Endodermal cell (in vitro differentiated cells): ENCODE measurements at regions not wholly inside any gene's neighbourhood (a gene's known extent, or its start where the extent isn't known, plus 50 kb on each side); places are given as distances from the start of the nearest gene placed in this dataset.

Source experiments
- DNase-seq: peaks from one replicate; pipeline ENCODE4 v3.0.0-alpha.2; 2017
- H3K27ac ChIP-seq: 2 replicates; pipeline ENCODE4 v1.5.1; 2013; ENCODE audit warnings: mild to moderate bottlenecking, low read depth, low read length, moderate library complexity
- H3K27me3 ChIP-seq: 2 replicates; pipeline ENCODE4 v1.6.1; 2013; ENCODE audit warnings: mild to moderate bottlenecking, low read length, moderate library complexity; ENCODE audit not compliant: insufficient read depth, control insufficient read depth, poor library complexity, severe bottlenecking
- H3K36me3 ChIP-seq: 2 replicates; pipeline ENCODE4 v1.7.0; 2013; ENCODE audit warnings: mild to moderate bottlenecking, low read length, moderate library complexity; ENCODE audit not compliant: control insufficient read depth, insufficient read depth
- H3K4me1 ChIP-seq: one replicate; pipeline ENCODE4 v1.7.0; 2013; ENCODE audit warnings: low read length; ENCODE audit not compliant: control insufficient read depth, insufficient read depth
- H3K4me3 ChIP-seq: 2 replicates; pipeline ENCODE4 v1.5.1; 2013; ENCODE audit warnings: mild to moderate bottlenecking, low read length, moderate library complexity
- H3K9ac ChIP-seq: 2 replicates; pipeline ENCODE4 v1.6.1; 2013; ENCODE audit warnings: mild to moderate bottlenecking, low read length, moderate library complexity; ENCODE audit not compliant: poor library complexity, severe bottlenecking; ENCODE audit errors: extremely low read depth
- H3K9me3 ChIP-seq: 2 replicates; pipeline ENCODE4 v1.6.1; 2013; ENCODE audit warnings: mild to moderate bottlenecking, low read length, moderate library complexity; ENCODE audit not compliant: control insufficient read depth
- H3K27ac Mint-ChIP-seq: 2 replicates; pipeline ENCODE4 v1.8.0; 2020; ENCODE audit warnings: mixed read lengths
- H3K27me3 Mint-ChIP-seq: 2 replicates; pipeline ENCODE4 v1.8.0; 2021; ENCODE audit warnings: mild to moderate bottlenecking, mixed read lengths; ENCODE audit not compliant: insufficient read depth
- H3K36me3 Mint-ChIP-seq: 2 replicates; pipeline ENCODE4 v1.8.0; 2020; ENCODE audit warnings: low read depth, mixed read lengths
- H3K4me1 Mint-ChIP-seq: 2 replicates; pipeline ENCODE4 v1.8.0; 2020; ENCODE audit warnings: mixed read lengths
- H3K4me3 Mint-ChIP-seq: 2 replicates; pipeline ENCODE4 v1.8.0; 2020; ENCODE audit warnings: mild to moderate bottlenecking, moderate library complexity, mixed read lengths
- H3K9me3 Mint-ChIP-seq: 2 replicates; pipeline ENCODE4 v1.8.0; 2020; ENCODE audit warnings: mild to moderate bottlenecking, mixed read lengths
- WGBS, 2 experiments: methylation state at CpG; one replicate each; pipeline versions ENCODE4 v1.1.5 to v1.1.7; 2013; ENCODE audit warnings: missing lambda C conversion rate in 2 of 2, mixed read lengths in 1 of 2; ENCODE audit not compliant: insufficient coverage in 1 of 2, insufficient read length in 1 of 2; 5-methylcytosine and 5-hydroxymethylcytosine counted together
- TF ChIP-seq, protein P1 (sequence below): fragments of 200-600 bp; sonication (generic); conservative IDR thresholded peaks from 2 replicates; pipeline ENCODE4 v1.5.0; 2021; ENCODE audit warnings: antibody characterized with exemption, mild to moderate bottlenecking

DNA sequence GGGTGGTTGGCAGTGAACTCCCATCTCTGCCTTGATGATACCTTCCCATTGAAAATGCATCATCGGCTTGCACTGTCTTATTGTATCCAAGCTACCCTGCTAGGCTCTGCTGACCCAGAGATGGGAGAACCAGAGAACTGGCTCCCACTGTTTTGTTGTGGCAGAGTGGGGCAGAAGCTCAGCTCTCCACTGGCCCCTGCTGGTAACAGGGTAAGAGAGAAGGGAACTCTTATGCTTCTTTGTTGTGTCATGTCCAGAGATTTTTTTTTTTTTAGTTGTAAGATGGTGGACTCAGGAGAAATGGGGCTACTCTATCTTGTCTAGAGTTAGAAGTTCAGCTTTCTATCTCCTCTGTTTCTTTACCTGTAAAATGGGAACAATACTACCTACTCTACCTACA is 100.5 kb upstream of the SDK1 start:
- no peak overlapping the region for H3K4me3 Mint-ChIP-seq
- TF ChIP-seq, protein P1, sequence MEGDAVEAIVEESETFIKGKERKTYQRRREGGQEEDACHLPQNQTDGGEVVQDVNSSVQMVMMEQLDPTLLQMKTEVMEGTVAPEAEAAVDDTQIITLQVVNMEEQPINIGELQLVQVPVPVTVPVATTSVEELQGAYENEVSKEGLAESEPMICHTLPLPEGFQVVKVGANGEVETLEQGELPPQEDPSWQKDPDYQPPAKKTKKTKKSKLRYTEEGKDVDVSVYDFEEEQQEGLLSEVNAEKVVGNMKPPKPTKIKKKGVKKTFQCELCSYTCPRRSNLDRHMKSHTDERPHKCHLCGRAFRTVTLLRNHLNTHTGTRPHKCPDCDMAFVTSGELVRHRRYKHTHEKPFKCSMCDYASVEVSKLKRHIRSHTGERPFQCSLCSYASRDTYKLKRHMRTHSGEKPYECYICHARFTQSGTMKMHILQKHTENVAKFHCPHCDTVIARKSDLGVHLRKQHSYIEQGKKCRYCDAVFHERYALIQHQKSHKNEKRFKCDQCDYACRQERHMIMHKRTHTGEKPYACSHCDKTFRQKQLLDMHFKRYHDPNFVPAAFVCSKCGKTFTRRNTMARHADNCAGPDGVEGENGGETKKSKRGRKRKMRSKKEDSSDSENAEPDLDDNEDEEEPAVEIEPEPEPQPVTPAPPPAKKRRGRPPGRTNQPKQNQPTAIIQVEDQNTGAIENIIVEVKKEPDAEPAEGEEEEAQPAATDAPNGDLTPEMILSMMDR, result peak; percentile 88
- Histone ChIP-seq H3K9me3 (peaks cover 10% of the 10 kb centered on the region), H3K4me1 (no peaks in the 10 kb centered on the region), H3K9ac (no peak overlapping the region), H3K4me3 (no peak overlapping the region), H3K27me3 (no peaks in the 10 kb centered on the region), H3K27ac (no peak overlapping the region), H3K36me3 (no peaks in the 10 kb centered on the region)
- H3K27me3 Mint-ChIP-seq, result peaks cover 2% of the 10 kb centered on the region
- 92% methylated on average over 1 of the region's 1 CpG; no CpG with 5 or more reads in 1 of the 2 experiments for WGBS, 2 experiments
- no peaks in the 10 kb centered on the region for H3K36me3 Mint-ChIP-seq
- H3K27ac Mint-ChIP-seq, result no peak overlapping the region
- peaks cover 26% of the 10 kb centered on the region for H3K4me1 Mint-ChIP-seq
- DNase-seq, result peak; percentile 88
- H3K9me3 Mint-ChIP-seq, result peaks cover 24% of the 10 kb centered on the region

DNA sequence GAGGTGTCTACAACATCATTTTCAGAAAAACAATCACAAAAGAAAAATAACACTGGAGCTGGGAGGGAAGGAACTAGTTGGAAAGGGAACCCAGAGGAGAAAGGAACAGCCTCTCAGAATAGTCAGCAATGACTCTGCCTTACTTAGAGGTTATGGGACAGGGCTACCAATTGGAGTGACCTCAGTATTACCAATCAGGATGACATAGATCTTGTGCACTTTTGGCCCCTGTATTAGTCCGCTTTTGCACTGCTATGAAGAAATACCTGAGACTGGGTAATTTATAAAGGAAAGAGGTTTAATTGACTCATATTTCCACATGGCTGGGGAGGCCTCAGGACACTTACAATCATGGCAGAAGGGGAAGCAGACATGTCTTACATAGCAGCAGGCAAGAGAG is 99.7 kb upstream of the SDK1 start:
- Mint-ChIP-seq H3K27ac (no peak overlapping the region), H3K36me3 (no peaks in the 10 kb centered on the region), H3K9me3 (peaks cover 22% of the 10 kb centered on the region), H3K4me1 (peaks cover 26% of the 10 kb centered on the region), H3K4me3 (no peak overlapping the region), H3K27me3 (peaks cover 4% of the 10 kb centered on the region)
- peak; percentile 8 for DNase-seq
- no peak overlapping the region for H3K27ac ChIP-seq
- no peak overlapping the region for H3K4me3 ChIP-seq
- H3K9ac ChIP-seq, result no peak overlapping the region
- H3K9me3 ChIP-seq, result peaks cover 10% of the 10 kb centered on the region
- no peaks in the 10 kb centered on the region for H3K27me3 ChIP-seq
- H3K4me1 ChIP-seq, result no peaks in the 10 kb centered on the region
- 0% methylated on average over 1 of the region's 1 CpG; no CpG with 5 or more reads in 1 of the 2 experiments for WGBS, 2 experiments
- H3K36me3 ChIP-seq, result no peaks in the 10 kb centered on the region
- TF ChIP-seq, protein P1, result no peak

DNA sequence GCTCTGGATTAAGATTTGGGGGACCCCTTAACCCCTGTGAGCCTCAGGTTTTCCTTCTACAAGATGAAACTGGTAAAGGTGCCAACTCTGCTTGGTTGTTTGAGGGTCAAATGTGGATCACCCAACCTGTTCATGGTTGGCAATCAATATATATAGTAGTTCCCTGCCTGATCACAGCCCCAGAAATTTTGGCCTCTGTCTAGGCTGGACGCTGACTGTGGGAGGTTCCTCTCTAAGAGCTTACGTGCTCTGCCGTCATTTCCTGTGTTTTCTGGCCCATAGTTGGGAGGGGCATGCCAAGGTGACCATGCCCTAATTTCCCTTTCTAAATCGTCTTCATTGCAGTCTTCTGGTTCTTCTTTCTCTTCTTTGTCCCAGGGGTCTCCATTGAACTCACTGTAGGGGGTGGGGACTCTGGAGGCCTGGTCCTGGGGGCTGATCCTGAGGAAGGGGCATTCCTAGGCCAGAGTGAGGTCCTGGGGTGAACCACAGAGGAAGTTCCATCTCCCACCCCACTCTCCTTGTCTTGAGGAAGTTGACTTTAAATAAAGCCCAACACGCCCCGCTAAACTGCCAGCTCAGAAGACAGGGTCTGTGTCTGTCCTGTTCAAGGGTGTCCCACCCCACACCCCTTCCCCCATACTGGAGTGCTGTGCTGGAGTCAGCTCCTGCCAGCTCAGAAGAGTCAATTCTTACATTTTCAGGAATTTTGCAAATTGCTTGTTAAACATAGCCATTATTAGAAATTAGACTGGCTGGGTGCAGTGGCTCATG is 98.9 kb upstream of the SDK1 start:
- H3K4me3 Mint-ChIP-seq, result no peak overlapping the region
- H3K9ac ChIP-seq, result no peak overlapping the region
- H3K27ac Mint-ChIP-seq, result no peak overlapping the region
- DNase-seq, result peak; percentile 22
- peaks cover 2% of the 10 kb centered on the region for H3K27me3 Mint-ChIP-seq
- 95 to 100% methylated on average over 3 to 6 of the region's 6 CpGs for WGBS, 2 experiments
- peaks cover 22% of the 10 kb centered on the region for H3K9me3 Mint-ChIP-seq
- H3K36me3 Mint-ChIP-seq, result no peaks in the 10 kb centered on the region
- H3K27ac ChIP-seq, result no peak overlapping the region
- no peaks in the 10 kb centered on the region for H3K4me1 ChIP-seq
- TF ChIP-seq, protein P1, result no peak
- H3K36me3 ChIP-seq, result no peaks in the 10 kb centered on the region
- H3K4me3 ChIP-seq, result no peak overlapping the region
- no peaks in the 10 kb centered on the region for H3K27me3 ChIP-seq
- peaks cover 10% of the 10 kb centered on the region for H3K9me3 ChIP-seq
- H3K4me1 Mint-ChIP-seq, result peaks cover 21% of the 10 kb centered on the region
